Vagina (tissue), 2 donors: ENCODE measurements at regions not wholly inside any gene's neighbourhood (a gene's known extent, or its start where the extent isn't known, plus 50 kb on each side); places are given as distances from the start of the nearest gene placed in this dataset.
A peak's percentile ranks its signal among the peaks of the same experiment; 100 is the strongest.

Experiments used
- DNase-seq, 2 donors: peaks; one replicate each; pipeline ENCODE4 v3.0.0-alpha.2; 2017; ENCODE audit errors: extremely low spot score in 2 of 2
- H3K27ac ChIP-seq: fragments of 200-600 bp; sonication (generic); one replicate; pipeline ENCODE4 v1.5.1; 2019
- H3K27me3 ChIP-seq: fragments of 200-600 bp; sonication (generic); one replicate; pipeline ENCODE4 v1.5.1; 2019
- H3K36me3 ChIP-seq, 2 donors: fragments of 200-600 bp; sonication (generic); one replicate each; pipeline ENCODE4 v1.5.1; 2017 to 2019
- H3K4me1 ChIP-seq: fragments of 200-600 bp; sonication (generic); one replicate; pipeline ENCODE4 v1.5.1; 2019
- H3K4me3 ChIP-seq, 2 donors: fragments of 200-600 bp; sonication (generic); 1 replicate in 1 of 2; 2 replicates in 1 of 2; pipeline ENCODE4 v1.5.1; 2016 to 2019
- H3K9me3 ChIP-seq: fragments of 200-600 bp; sonication (generic); one replicate; pipeline ENCODE4 v1.5.1; 2019
- CTCF ChIP-seq, 3 experiments: fragments of 450-650 bp in 2 of 3; fragments of 200-600 bp in 1 of 3; sonication (generic) in 1 of 3; IDR thresholded peaks; one replicate each; pipeline ENCODE4 v1.5.1; 2017 to 2019; ENCODE audit warnings: antibody characterized with exemption in 3 of 3, mild to moderate bottlenecking in 2 of 3, moderate library complexity in 2 of 3
- POLR2A ChIP-seq, 2 donors: fragments of 450-650 bp; IDR thresholded peaks; one replicate each; pipeline ENCODE4 v1.6.1; 2017; ENCODE audit warnings: antibody characterized with exemption in 2 of 2, mild to moderate bottlenecking in 2 of 2, moderate library complexity in 2 of 2
- POLR2AphosphoS5 ChIP-seq, 2 donors: sonication (generic); formaldehyde crosslinking; IDR thresholded peaks; one replicate each; pipeline ENCODE4 v1.9.0; 2017; ENCODE audit warnings: antibody characterized with exemption in 2 of 2, mild to moderate bottlenecking in 2 of 2, low read depth in 1 of 2; ENCODE audit not compliant: insufficient read depth in 1 of 2
- intact Hi-C: fragments of 100-400 bp; cut with DNase I; formaldehyde crosslinking; loops from one replicate; pipeline ENCODE4 v1.15.1; 2023

DNA sequence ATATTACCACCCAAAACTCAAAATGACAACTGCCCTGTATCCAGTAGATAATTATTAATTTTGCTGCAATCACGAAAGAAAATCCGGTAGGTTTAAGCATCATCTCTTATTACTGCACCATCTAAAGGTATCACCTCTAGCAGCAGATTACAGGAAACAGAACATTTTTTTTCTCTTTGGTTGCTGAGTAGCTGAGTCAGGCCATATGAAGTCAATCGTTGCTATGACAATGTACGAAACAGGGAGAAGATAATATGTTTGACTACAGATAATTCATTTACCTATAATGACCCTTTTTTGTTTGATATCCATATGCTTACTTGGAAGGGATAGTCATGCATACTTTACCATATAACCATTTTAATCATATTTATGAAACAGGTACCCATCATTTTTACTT, 831.6 kb upstream of the CHAC2 start:
- intact Hi-C loops = no loop called here
- H3K36me3 ChIP-seq = no peaks in the 10 kb centered on the region
- H3K27ac ChIP-seq = no peak overlapping the region
- TF ChIP-seq CTCF (IDR thresholded peaks at IDR 0.05) (no peak), POLR2AphosphoS5 (IDR thresholded peaks at IDR 0.05; ENCODE audit: insufficient read depth in 1 of 2, low read depth in 1 of 2) (no peak), POLR2A (IDR thresholded peaks at IDR 0.05) (no peak)
- no peak for DNase-seq
- no peaks in the 10 kb centered on the region for H3K9me3 ChIP-seq
- no peak overlapping the region for H3K4me3 ChIP-seq
- no peaks in the 10 kb centered on the region for H3K27me3 ChIP-seq
- H3K4me1 ChIP-seq = peaks cover 8% of the 10 kb centered on the region

- intact Hi-C loops = no loop called here
- peaks cover 8% of the 10 kb centered on the region for H3K4me1 ChIP-seq
- no peak overlapping the region for H3K4me3 ChIP-seq
- TF ChIP-seq CTCF (IDR thresholded peaks at IDR 0.05) (no peak), POLR2A (IDR thresholded peaks at IDR 0.05) (no peak), POLR2AphosphoS5 (IDR thresholded peaks at IDR 0.05; ENCODE audit: insufficient read depth in 1 of 2, low read depth in 1 of 2) (no peak)
- no peaks in the 10 kb centered on the region for H3K9me3 ChIP-seq
- no peak overlapping the region for H3K27ac ChIP-seq
- H3K36me3 ChIP-seq = no peaks in the 10 kb centered on the region
- DNase-seq = no peak
- H3K27me3 ChIP-seq = no peaks in the 10 kb centered on the region
These were observed 832.5 kb upstream of the CHAC2 start for GRCh38 chr2:52934920-52935640.

GRCh38 chr2:52934323-52934898, 833.2 kb upstream of the CHAC2 start:
- TF ChIP-seq POLR2AphosphoS5 (IDR thresholded peaks at IDR 0.05; ENCODE audit: insufficient read depth in 1 of 2, low read depth in 1 of 2) = peak in 1 of 2 donors; percentile 48
- no peak for TF ChIP-seq CTCF (IDR thresholded peaks at IDR 0.05)
- no peak for TF ChIP-seq POLR2A (IDR thresholded peaks at IDR 0.05)
- H3K36me3 ChIP-seq = no peaks in the 10 kb centered on the region
- no peaks in the 10 kb centered on the region for H3K27me3 ChIP-seq
- intact Hi-C loops = no loop called here
- H3K4me1 ChIP-seq = peaks cover 8% of the 10 kb centered on the region
- H3K4me3 ChIP-seq = no peak overlapping the region
- no peaks in the 10 kb centered on the region for H3K9me3 ChIP-seq
- DNase-seq = no peak
- H3K27ac ChIP-seq = no peak overlapping the region

DNA sequence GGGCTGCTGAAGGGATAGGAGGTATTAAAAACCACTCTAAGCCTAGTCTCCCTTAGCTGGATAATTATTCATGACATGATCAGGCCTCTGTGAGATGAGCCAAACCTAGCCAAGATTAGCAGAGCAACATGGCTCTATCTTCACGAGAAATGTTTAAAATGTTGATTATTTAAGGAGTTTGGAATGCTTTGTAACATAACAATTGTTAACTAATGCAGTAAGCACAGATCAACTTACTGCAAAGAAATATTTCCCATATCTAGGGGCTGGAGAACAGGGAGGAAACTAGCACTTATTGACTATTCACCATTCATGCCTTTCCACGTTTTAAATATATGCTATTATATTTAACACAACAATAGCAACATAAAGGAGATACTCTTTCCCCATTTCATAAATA, 833.7 kb upstream of the CHAC2 start:
- no peaks in the 10 kb centered on the region for H3K36me3 ChIP-seq
- no peak for TF ChIP-seq POLR2AphosphoS5 (IDR thresholded peaks at IDR 0.05; ENCODE audit: insufficient read depth in 1 of 2, low read depth in 1 of 2)
- no peak for TF ChIP-seq POLR2A (IDR thresholded peaks at IDR 0.05)
- TF ChIP-seq CTCF (IDR thresholded peaks at IDR 0.05) = no peak
- peaks cover 8% of the 10 kb centered on the region for H3K4me1 ChIP-seq
- H3K27me3 ChIP-seq = no peaks in the 10 kb centered on the region
- no peak overlapping the region for H3K27ac ChIP-seq
- H3K4me3 ChIP-seq = no peak overlapping the region
- H3K9me3 ChIP-seq = no peaks in the 10 kb centered on the region
- no peak for DNase-seq
- intact Hi-C loops = no loop called here

- Histone ChIP-seq H3K4me1 (peaks cover 8% of the 10 kb centered on the region), H3K27me3 (no peaks in the 10 kb centered on the region), H3K27ac (no peak overlapping the region), H3K4me3 (no peak overlapping the region), H3K9me3 (no peaks in the 10 kb centered on the region), H3K36me3 (no peaks in the 10 kb centered on the region)
- no peak for DNase-seq
- TF ChIP-seq POLR2A (IDR thresholded peaks at IDR 0.05) (no peak), POLR2AphosphoS5 (IDR thresholded peaks at IDR 0.05; ENCODE audit: insufficient read depth in 1 of 2, low read depth in 1 of 2) (no peak), CTCF (IDR thresholded peaks at IDR 0.05) (no peak)
- intact Hi-C loops = no loop called here
These were observed 835.9 kb upstream of the CHAC2 start for GRCh38 chr2:52931660-52932059.
